Ovary (tissue), 7 donors: ENCODE measurements at regions not wholly inside any gene's neighbourhood (a gene's known extent, or its start where the extent isn't known, plus 50 kb on each side); places are given as distances from the start of the nearest gene placed in this dataset.

Experiments used
- DNase-seq, 5 donors: peaks; one replicate each; pipeline ENCODE4 v3.0.0-alpha.2; 2019 to 2020
- H3K27ac ChIP-seq, 2 donors: fragments of 200-600 bp; one replicate each; pipeline versions ENCODE4 v1.5.1 to v1.8.0; 2019 to 2022
- H3K27me3 ChIP-seq: fragments of 200-600 bp; one replicate; pipeline ENCODE4 v1.8.0; 2022
- H3K36me3 ChIP-seq: fragments of 200-600 bp; sonication (generic); one replicate; pipeline ENCODE4 v1.5.1; 2019
- H3K4me1 ChIP-seq: one replicate; pipeline ENCODE4 v1.8.1; 2013; ENCODE audit warnings: mild to moderate bottlenecking, moderate library complexity; ENCODE audit not compliant: insufficient read depth
- H3K4me3 ChIP-seq: fragments of 200-600 bp; sonication (generic); one replicate; pipeline ENCODE4 v1.5.1; 2017
- H3K9me3 ChIP-seq, 2 donors: fragments of 200-600 bp in 1 of 2; sonication (generic) in 1 of 2; one replicate each; pipeline versions ENCODE4 v1.5.1 to v1.8.1; 2013 to 2019; ENCODE audit warnings: mild to moderate bottlenecking in 1 of 2, moderate library complexity in 1 of 2
- EP300 ChIP-seq: sonication (generic); formaldehyde crosslinking; IDR thresholded peaks from one replicate; pipeline ENCODE4 v1.6.1; 2017; ENCODE audit warnings: antibody characterized with exemption
- POLR2A ChIP-seq: fragments of 450-650 bp; IDR thresholded peaks from one replicate; pipeline ENCODE4 v1.6.1; 2017; ENCODE audit warnings: antibody characterized with exemption, mild to moderate bottlenecking, moderate library complexity
- WGBS, 3 donors: extraction: QIAGEN DNeasy Blood & Tissue Kit in 1 of 3; methylation state at CpG; one replicate each; pipeline versions ENCODE4 v1.1.5 to v1.1.7; 2013 to 2017; 5-methylcytosine and 5-hydroxymethylcytosine counted together
- intact Hi-C, 4 donors: fragments of 100-400 bp; cut with DNase I; formaldehyde crosslinking; loops; one replicate each; pipeline versions ENCODE4 v1.11.0 to v1.15.1; 2022 to 2023
- TF ChIP-seq, protein P1 (sequence below), 3 donors: fragments of 450-650 bp in 2 of 3; fragments of 200-600 bp in 1 of 3; IDR thresholded peaks; one replicate each; pipeline versions ENCODE4 v1.5.1 to v1.8.0; 2016 to 2022; ENCODE audit warnings: antibody characterized with exemption in 3 of 3, mild to moderate bottlenecking in 1 of 3
- donor health status: DM: no; HTN: no; CAD: no; lungs with moderate emphysema.
- donor health status: DM: no; HTN: no; CAD: no.
- donor health status: Bipolar disorder and iron deficiency.
- donor health status: DM: no; HTN: no; CAD: no.
- donor health status: DM: yes; HTN: yes; CAD: no.

DNA sequence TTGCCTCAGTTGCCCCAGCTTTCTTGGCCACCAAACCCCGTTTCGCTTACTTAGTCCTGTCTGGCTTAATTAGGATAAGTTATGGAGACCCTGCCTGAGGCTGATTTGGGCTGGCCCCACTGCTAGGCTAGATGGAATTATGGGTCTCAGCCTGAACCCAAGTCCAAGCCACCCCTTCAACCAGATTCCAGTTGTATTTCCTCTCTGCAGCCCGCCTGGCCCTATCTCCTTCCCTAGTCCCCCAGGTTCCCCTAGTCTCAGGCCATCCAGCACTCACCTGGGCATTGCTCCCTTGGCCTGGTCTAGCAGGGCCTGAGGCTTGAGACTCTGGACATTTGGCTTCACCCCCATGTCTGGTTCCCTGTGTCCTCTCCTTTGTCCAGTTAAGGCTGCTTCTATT is 111.7 kb upstream of the IPO9 start:
- Histone ChIP-seq H3K9me3 (no peaks in the 10 kb centered on the region), H3K4me3 (no peak overlapping the region), H3K36me3 (no peaks in the 10 kb centered on the region), H3K4me1 (peaks cover 59% of the 10 kb centered on the region), H3K27me3 (no peaks in the 10 kb centered on the region), H3K27ac (peak overlapping the region; percentile 42 to 81)
- no peak for DNase-seq
- intact Hi-C loops, result no loop called here
- TF ChIP-seq EP300 (no peak), POLR2A (no peak)
- 97 to 99% (median 98%) methylated on average over 3 of the region's 3 CpGs for WGBS, 3 donors

DNA sequence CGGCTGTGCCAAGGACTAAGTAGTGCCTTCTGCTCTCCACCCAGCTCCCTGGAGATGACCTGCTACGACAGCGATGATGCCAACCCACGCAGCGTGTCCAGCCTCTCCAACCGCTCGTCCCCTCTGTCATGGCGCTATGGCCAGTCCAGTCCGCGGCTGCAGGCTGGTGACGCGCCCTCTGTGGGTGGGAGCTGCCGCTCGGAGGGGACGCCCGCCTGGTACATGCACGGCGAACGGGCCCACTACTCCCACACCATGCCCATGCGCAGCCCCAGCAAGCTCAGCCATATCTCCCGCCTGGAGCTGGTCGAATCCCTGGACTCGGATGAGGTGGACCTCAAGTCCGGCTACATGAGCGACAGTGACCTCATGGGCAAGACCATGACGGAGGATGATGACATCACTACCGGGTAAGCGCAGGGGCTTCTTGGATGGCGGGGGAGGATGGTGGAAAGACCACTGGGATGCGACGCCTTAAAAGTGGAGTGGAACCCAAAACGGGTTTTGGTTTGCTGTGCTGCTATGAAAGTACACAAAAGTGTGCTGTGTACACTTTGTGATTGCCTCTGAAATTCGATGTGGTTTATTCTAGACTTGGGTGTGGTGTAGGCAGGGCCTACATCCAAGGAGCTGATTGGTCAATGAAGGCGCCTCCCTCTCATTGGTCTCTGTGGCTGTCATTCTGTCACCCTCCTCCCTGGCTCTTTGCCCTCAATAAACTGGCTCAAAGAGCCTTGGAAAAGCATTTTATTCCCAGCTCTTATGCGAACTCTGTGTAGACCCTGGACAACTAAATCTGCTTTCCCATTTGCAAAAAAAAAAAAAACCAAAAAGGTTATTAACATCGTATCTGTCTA is 110.4 kb upstream of the IPO9 start:
- H3K36me3 ChIP-seq, result no peaks in the 10 kb centered on the region
- no peaks in the 10 kb centered on the region for H3K9me3 ChIP-seq
- no peak overlapping the region for H3K4me3 ChIP-seq
- TF ChIP-seq EP300, result no peak
- TF ChIP-seq, protein P1, sequence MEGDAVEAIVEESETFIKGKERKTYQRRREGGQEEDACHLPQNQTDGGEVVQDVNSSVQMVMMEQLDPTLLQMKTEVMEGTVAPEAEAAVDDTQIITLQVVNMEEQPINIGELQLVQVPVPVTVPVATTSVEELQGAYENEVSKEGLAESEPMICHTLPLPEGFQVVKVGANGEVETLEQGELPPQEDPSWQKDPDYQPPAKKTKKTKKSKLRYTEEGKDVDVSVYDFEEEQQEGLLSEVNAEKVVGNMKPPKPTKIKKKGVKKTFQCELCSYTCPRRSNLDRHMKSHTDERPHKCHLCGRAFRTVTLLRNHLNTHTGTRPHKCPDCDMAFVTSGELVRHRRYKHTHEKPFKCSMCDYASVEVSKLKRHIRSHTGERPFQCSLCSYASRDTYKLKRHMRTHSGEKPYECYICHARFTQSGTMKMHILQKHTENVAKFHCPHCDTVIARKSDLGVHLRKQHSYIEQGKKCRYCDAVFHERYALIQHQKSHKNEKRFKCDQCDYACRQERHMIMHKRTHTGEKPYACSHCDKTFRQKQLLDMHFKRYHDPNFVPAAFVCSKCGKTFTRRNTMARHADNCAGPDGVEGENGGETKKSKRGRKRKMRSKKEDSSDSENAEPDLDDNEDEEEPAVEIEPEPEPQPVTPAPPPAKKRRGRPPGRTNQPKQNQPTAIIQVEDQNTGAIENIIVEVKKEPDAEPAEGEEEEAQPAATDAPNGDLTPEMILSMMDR (IDR thresholded peaks at IDR 0.05), result no peak
- TF ChIP-seq POLR2A, result no peak
- peak overlapping the region in 1 of 2 donors; percentile 40 for H3K27ac ChIP-seq
- 96 to 97% (median 96%) methylated on average over 35 to 36 of the region's 36 CpGs for WGBS, 3 donors
- peak in 2 of 5 donors; percentile 20 to 35 for DNase-seq
- no peaks in the 10 kb centered on the region for H3K27me3 ChIP-seq
- intact Hi-C loops, result no loop called here
- H3K4me1 ChIP-seq, result peaks cover 52% of the 10 kb centered on the region

DNA sequence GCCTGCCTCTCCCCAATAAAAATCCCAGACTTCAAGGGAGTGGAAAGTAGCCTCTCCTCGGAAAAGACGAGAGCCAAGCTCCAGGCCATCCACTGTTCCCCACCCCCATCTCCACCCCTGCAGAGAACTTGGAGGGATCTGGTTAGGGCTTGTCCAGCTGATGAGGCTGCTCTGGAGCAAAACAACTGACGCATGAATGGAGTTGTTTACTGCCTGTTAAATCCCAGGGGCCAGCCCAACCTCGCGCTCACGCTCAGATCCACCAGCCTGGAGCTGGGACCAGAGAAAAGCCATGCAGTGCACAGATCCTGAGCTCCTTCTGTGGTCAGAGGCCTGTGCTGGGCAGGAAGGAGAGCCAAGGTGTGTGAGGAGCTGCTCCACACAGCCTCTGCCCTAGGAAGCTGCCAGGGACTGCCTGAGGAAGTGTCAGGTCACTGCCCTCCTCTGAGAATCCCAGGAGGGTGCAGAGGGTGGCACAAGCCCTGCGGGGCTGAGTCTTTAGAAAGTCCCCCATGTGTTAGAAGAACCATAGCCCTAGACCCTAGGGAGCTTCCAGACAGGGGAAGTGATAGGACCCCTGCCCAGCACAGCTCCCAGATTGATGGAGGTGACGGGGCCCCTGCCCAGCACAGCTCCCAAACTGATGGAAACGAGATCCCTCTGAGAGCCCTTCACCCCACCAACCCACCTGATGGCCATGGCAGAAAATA is 109.0 kb upstream of the IPO9 start:
- Histone ChIP-seq H3K27me3 (no peaks in the 10 kb centered on the region), H3K4me3 (no peak overlapping the region), H3K9me3 (no peaks in the 10 kb centered on the region), H3K36me3 (no peaks in the 10 kb centered on the region), H3K4me1 (peaks cover 44% of the 10 kb centered on the region), H3K27ac (peak overlapping the region; percentile 40 to 78)
- intact Hi-C loops, result no loop called here
- TF ChIP-seq POLR2A (peak; percentile 49), EP300 (no peak)
- WGBS, 3 donors, result 34 to 44% (median 43%) methylated on average over 8 to 9 of the region's 9 CpGs
- DNase-seq, result peak; percentile 63 to 84 (median 75)

DNA sequence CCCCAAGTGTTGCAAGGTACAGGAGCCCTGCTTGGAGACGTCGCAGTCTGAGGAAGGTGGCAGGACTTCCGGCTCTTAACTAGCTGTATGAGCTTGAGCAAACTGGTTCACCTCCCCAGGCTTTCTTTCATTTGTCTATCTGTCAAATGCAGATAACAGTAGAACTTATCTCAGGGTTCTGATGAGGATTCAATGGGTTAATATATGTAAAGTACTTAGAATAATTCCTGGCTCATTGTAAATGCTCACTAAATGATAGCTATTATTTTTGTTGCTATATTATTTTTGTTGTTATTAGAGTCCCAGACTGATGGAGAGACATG is 108.5 kb upstream of the IPO9 start:
- Histone ChIP-seq H3K36me3 (no peaks in the 10 kb centered on the region), H3K4me3 (no peak overlapping the region), H3K9me3 (no peaks in the 10 kb centered on the region), H3K27ac (peak overlapping the region; percentile 40 to 78), H3K4me1 (peaks cover 40% of the 10 kb centered on the region), H3K27me3 (no peaks in the 10 kb centered on the region)
- intact Hi-C loops, result no loop called here
- TF ChIP-seq EP300 (no peak), POLR2A (no peak)
- TF ChIP-seq, protein P1 (IDR thresholded peaks at IDR 0.05), result no peak
- 95 to 100% (median 96%) methylated on average over 3 of the region's 3 CpGs for WGBS, 3 donors
- DNase-seq, result no peak

DNA sequence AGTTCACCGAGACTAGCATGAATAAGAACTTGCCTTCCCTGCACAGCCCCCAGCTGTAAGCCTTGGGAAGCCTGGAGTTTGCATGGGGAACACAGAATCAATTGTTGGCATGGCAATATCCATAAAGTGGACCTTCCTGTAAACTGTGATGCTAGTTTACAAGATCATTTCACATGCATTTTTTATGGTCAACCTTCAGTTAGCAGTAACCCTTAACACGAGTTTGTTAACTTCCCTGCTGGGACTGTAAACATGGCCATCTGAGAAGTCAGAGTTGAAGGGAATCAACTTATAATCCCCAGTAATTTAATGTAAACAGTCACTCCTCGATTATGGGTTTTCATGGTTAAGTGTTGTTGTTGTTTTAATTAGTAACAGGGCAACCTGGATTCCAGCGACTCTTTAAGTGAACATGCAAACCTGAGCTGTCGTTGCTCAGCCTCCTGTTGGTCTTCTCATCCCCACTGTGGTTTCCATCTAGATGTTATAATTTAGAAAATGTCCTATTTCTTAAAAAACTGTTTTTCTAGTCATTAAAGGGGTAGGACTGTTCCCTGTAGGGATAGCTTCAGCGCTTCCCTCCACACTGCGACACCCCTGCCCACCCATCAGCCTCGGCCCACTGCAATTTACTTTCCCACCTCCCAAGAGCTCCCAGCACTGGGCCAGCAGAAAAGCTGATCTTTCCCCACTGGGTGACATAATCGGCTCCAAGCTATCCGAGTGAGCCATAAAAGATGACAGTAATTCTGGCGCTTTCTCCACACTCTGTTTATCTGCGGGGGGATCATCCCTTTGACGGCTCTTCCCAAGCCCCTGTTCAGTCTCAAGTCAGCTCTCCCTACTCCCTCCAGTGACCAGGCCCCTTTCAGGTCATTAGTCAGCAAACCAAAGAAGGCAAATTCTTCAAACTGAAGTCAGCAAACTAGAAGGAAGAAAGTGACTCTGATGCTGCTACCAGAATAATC is 107.6 kb upstream of the IPO9 start:
- WGBS, 3 donors, result 69 to 79% (median 73%) methylated on average over 13 of the region's 13 CpGs
- H3K4me1 ChIP-seq, result peaks cover 34% of the 10 kb centered on the region
- TF ChIP-seq POLR2A (no peak), EP300 (no peak)
- TF ChIP-seq, protein P1 (IDR thresholded peaks at IDR 0.05), result peak in 1 of 3 donors; percentile 3
- H3K27me3 ChIP-seq, result no peaks in the 10 kb centered on the region
- no peak overlapping the region for H3K4me3 ChIP-seq
- H3K9me3 ChIP-seq, result no peaks in the 10 kb centered on the region
- intact Hi-C loops, result no loop called here
- no peaks in the 10 kb centered on the region for H3K36me3 ChIP-seq
- H3K27ac ChIP-seq, result no peak overlapping the region
- no peak for DNase-seq
